Muscle of arm (tissue), 1 donor: ENCODE measurements at regions not wholly inside any gene's neighbourhood (a gene's known extent, or its start where the extent isn't known, plus 50 kb on each side); places are given as distances from the start of the nearest gene placed in this dataset.
"Not testable (repeated sequence)": the region's sequence is repeated elsewhere in the genome, so short reads cannot be mapped to it uniquely, and the experiment has no call there.

Source experiments
- DNase-seq: peaks from one replicate; pipeline ENCODE4 v3.0.0-alpha.2; 2013

- DNase-seq, result no peak
These were observed 58.0 kb upstream of the SLC25A48 start for GRCh38 chr5:135776457-135776856.

GRCh38 chr5:135761746-135762145 is 72.7 kb upstream of the SLC25A48 start:
- peak; percentile 19 for DNase-seq

GRCh38 chr5:135759149-135759784 is 75.2 kb upstream of the SLC25A48 start:
- DNase-seq, result no peak

GRCh38 chr5:135753990-135754389 is 80.5 kb upstream of the SLC25A48 start:
- no peak for DNase-seq

- no peak for DNase-seq
These were observed 84.0 kb upstream of the SLC25A48 start for GRCh38 chr5:135750506-135750905.

- no peak for DNase-seq
These were observed 86.6 kb upstream of the SLC25A48 start for GRCh38 chr5:135747824-135748223.

GRCh38 chr5:135745897-135746500 is 88.5 kb upstream of the SLC25A48 start:
- no peak for DNase-seq

GRCh38 chr5:135743705-135744411 is 90.6 kb upstream of the SLC25A48 start:
- DNase-seq, result no peak

GRCh38 chr5:135743181-135743580 is 91.3 kb upstream of the SLC25A48 start:
- DNase-seq, result no peak

- not testable (repeated sequence) for DNase-seq
These were observed 92.2 kb upstream of the SLC25A48 start for GRCh38 chr5:135742240-135742639.

- DNase-seq, result no peak
These were observed 93.4 kb upstream of the SLC25A48 start for GRCh38 chr5:135741040-135741439.

GRCh38 chr5:135740475-135740874 is 94.0 kb upstream of the SLC25A48 start:
- DNase-seq, result no peak

- DNase-seq, result peak; percentile 20
These were observed 95.0 kb upstream of the SLC25A48 start for GRCh38 chr5:135739383-135739981.

- DNase-seq, result no peak
These were observed 95.9 kb upstream of the SLC25A48 start for GRCh38 chr5:135738564-135738875.

GRCh38 chr5:135737701-135738563 is 96.5 kb upstream of the SLC25A48 start:
- no peak for DNase-seq

GRCh38 chr5:135736952-135737351 is 97.5 kb upstream of the SLC25A48 start:
- not testable (repeated sequence) for DNase-seq

GRCh38 chr5:135735831-135736230 is 98.6 kb upstream of the SLC25A48 start:
- DNase-seq, result no peak

GRCh38 chr5:135734956-135735355 is 99.5 kb upstream of the SLC25A48 start:
- not testable (repeated sequence) for DNase-seq

- DNase-seq, result not testable (repeated sequence)
These were observed 103.4 kb upstream of the SLC25A48 start for GRCh38 chr5:135731034-135731433.

GRCh38 chr5:135730161-135730560 is 104.3 kb upstream of the SLC25A48 start:
- not testable (repeated sequence) for DNase-seq

GRCh38 chr5:135729321-135729786 is 105.1 kb upstream of the SLC25A48 start:
- peak; percentile 52 for DNase-seq

- no peak for DNase-seq
These were observed 109.8 kb upstream of the SLC25A48 start for GRCh38 chr5:135724617-135725016.
